EH (cell line): ENCODE measurements at regions not wholly inside any gene's neighbourhood (a gene's known extent, or its start where the extent isn't known, plus 50 kb on each side); places are given as distances from the start of the nearest gene placed in this dataset.
A peak's percentile ranks its signal among the peaks of the same experiment; 100 is the strongest.

Experiments used
- DNase-seq: peaks from one replicate; pipeline ENCODE4 v3.0.0-alpha.2; 2015; ENCODE audit warnings: low read depth

- DNase-seq: peak; percentile 58
Measured at GRCh38 chr7:46871516-46871915, 710.4 kb downstream of the TNS3 start.

GRCh38 chr7:46864716-46865115 is 717.2 kb downstream of the TNS3 start:
- peak; percentile 57 for DNase-seq

GRCh38 chr7:46859963-46860475 is 721.9 kb downstream of the TNS3 start:
- DNase-seq: peak; percentile 87

- peak; percentile 24 for DNase-seq
Measured at GRCh38 chr7:46855851-46856250, 726.1 kb downstream of the TNS3 start.

GRCh38 chr7:46854958-46855473 is 726.9 kb downstream of the TNS3 start:
- peak; percentile 91 for DNase-seq

GRCh38 chr7:46853451-46853850 is 728.5 kb downstream of the TNS3 start:
- DNase-seq: peak; percentile 54

- no peak for DNase-seq
Measured at GRCh38 chr7:46852795-46853194, 729.1 kb downstream of the TNS3 start.

GRCh38 chr7:46850563-46851330 is 731.2 kb downstream of the TNS3 start:
- DNase-seq: peak; percentile 49

- DNase-seq: peak; percentile 95
Measured at GRCh38 chr7:46848944-46849343, 733.0 kb downstream of the TNS3 start.

GRCh38 chr7:46848311-46848710 is 733.6 kb downstream of the TNS3 start:
- DNase-seq: peak; percentile 28

GRCh38 chr7:46847126-46847525 is 734.8 kb downstream of the TNS3 start:
- DNase-seq: peak; percentile 68

- DNase-seq: no peak
Measured at GRCh38 chr7:46844486-46844885, 737.4 kb downstream of the TNS3 start.

GRCh38 chr7:46841248-46841647 is 740.7 kb downstream of the TNS3 start:
- no peak for DNase-seq

GRCh38 chr7:46839651-46840050 is 742.3 kb downstream of the TNS3 start:
- DNase-seq: peak; percentile 81

- DNase-seq: no peak
Measured at GRCh38 chr7:46838463-46838862, 743.4 kb downstream of the TNS3 start.

- peak; percentile 64 for DNase-seq
Measured at GRCh38 chr7:46835556-46835955, 746.4 kb downstream of the TNS3 start.

GRCh38 chr7:46834921-46835320 is 747.0 kb downstream of the TNS3 start:
- DNase-seq: no peak

GRCh38 chr7:46833197-46833596 is 748.7 kb downstream of the TNS3 start:
- DNase-seq: no peak

GRCh38 chr7:46832136-46832535 is 749.8 kb downstream of the TNS3 start:
- DNase-seq: peak; percentile 6

- DNase-seq: no peak
Measured at GRCh38 chr7:46819819-46820218, 762.1 kb downstream of the TNS3 start.

- DNase-seq: peak; percentile 37
Measured at GRCh38 chr7:46814516-46815250, 767.2 kb downstream of the TNS3 start.

- DNase-seq: peak; percentile 23
Measured at GRCh38 chr7:46812101-46812675, 769.7 kb downstream of the TNS3 start.

GRCh38 chr7:46811529-46811928 is 770.4 kb downstream of the TNS3 start:
- peak; percentile 98 for DNase-seq
